C4-2B (cell line): ENCODE measurements at regions not wholly inside any gene's neighbourhood (a gene's known extent, or its start where the extent isn't known, plus 50 kb on each side); places are given as distances from the start of the nearest gene placed in this dataset.

Experiments used
- CTCF ChIP-seq: fragments of 450-650 bp; conservative IDR thresholded peaks from 2 replicates; pipeline ENCODE4 v1.5.1; 2017; ENCODE audit warnings: mild to moderate bottlenecking
- ZFX ChIP-seq: fragments of 450-650 bp; IDR thresholded peaks from 2 replicates; pipeline ENCODE4 v1.6.1; 2017

DNA sequence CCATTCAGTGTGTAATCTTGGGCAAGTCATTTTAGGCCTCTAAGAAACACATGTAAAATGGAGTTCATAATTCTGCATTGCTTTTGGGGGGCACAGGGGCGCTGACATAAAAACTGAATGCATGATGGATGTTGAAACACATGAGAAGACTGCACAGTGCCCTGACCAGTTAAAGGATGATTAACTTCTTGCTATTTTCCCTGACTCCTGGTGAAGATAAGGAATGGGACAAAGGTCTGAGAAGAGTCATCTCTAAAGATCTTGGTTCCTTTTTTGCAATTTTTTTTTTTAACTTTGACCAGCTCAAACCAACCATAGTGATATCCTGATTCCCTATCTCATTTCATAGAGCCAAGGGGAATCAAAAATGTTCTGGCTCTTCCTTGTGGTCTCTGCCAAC lies 134.9 kb upstream of the TENM4 start:
- TF ChIP-seq CTCF (no peak), ZFX (no peak)
